GM12865 (cell line): ENCODE measurements at regions not wholly inside any gene's neighbourhood (a gene's known extent, or its start where the extent isn't known, plus 50 kb on each side); places are given as distances from the start of the nearest gene placed in this dataset.

ENCODE experiments used
- DNase-seq: peaks from one replicate; pipeline ENCODE4 v3.0.0; 2010; ENCODE audit warnings: low read depth
- H3K4me3 ChIP-seq: 2 replicates; pipeline ENCODE4 v1.5.1; 2011; ENCODE audit warnings: mild to moderate bottlenecking, low read depth, low read length, control low read depth
- TF ChIP-seq, protein P1 (sequence below): IDR thresholded peaks from 2 replicates; pipeline ENCODE4 v1.5.1; 2011; ENCODE audit warnings: low read length, control low read depth, low read depth, inconsistent platforms; ENCODE audit not compliant: insufficient read depth; ENCODE audit errors: missing control alignments

DNA sequence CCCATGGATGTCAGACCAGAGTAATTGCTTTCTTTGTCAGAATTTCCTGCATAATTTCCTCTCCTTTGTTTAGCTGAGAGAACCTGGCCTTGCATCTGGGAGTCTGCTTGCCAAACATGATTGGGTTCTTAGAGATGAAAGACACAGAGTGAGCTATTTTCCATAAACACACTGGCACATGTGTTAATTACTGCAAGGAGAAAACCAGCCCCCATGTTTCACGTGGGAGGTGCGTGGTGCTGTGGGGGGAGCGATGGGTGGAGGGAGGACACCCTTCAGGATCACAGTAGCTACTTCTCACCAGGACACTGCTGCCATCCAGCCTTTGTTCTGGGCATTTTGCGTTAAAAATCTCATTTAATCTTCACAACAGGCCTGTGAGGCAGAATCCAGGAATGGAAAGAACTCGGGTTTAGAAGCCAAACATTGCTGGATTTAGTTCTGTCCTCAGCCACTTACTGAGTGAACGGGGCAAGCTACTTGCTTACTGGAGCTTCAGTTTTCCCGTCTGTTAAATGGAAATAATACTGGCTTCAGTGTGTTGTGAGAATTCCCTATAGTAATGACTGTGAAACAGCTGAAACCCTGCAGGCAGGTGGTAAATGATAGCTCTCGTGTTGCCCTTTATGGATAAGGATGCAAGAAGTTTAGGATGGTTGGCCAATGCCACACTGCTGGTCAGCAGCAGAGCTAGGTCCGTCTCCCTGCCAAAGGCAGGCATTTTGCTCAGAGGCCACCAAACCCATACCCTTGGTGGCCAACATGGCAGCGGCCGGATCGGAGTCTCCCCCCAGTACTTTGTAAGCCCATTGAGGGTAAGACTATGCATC, 100.1 kb upstream of the ASAP2 start:
- DNase-seq, result no peak
- no peak overlapping the region for H3K4me3 ChIP-seq
- TF ChIP-seq, protein P1, sequence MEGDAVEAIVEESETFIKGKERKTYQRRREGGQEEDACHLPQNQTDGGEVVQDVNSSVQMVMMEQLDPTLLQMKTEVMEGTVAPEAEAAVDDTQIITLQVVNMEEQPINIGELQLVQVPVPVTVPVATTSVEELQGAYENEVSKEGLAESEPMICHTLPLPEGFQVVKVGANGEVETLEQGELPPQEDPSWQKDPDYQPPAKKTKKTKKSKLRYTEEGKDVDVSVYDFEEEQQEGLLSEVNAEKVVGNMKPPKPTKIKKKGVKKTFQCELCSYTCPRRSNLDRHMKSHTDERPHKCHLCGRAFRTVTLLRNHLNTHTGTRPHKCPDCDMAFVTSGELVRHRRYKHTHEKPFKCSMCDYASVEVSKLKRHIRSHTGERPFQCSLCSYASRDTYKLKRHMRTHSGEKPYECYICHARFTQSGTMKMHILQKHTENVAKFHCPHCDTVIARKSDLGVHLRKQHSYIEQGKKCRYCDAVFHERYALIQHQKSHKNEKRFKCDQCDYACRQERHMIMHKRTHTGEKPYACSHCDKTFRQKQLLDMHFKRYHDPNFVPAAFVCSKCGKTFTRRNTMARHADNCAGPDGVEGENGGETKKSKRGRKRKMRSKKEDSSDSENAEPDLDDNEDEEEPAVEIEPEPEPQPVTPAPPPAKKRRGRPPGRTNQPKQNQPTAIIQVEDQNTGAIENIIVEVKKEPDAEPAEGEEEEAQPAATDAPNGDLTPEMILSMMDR, result no peak

DNA sequence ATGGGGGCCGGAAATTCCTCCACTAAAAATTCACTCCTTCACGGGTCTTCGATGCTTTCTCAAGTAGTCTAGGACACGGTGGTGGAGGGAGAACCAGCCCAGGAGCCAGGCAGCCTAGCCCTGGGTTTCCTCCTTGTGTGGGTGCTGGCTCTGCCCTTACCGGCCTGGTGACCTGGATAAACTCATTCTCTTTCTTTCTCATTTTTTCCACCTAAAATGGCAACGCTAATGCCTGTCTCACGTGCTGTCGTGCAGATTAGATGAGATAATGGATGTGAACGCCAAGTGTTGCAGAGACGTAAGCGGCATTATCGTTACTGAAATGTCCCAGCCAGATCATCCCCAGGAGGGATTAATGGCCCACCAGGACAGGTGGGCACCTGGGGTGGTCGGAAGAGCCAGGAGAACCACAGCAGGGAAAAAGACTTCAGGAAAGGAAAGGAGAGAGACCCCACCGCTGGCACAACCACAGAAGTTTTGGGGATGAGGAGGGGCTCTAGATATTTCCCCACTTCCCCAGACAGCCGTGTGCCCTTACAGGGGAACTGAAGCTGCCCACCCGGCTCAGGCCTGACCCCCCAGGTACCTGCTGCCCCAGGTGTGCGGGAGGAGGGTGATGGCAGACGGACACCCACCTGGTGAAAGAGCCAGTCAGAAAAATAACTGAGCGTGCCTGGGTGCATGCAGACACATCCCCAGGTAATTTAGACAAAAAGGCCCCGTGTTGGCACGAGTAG, 100.8 kb upstream of the ASAP2 start:
- no peak overlapping the region for H3K4me3 ChIP-seq
- TF ChIP-seq, protein P1, result no peak
- no peak for DNase-seq

DNA sequence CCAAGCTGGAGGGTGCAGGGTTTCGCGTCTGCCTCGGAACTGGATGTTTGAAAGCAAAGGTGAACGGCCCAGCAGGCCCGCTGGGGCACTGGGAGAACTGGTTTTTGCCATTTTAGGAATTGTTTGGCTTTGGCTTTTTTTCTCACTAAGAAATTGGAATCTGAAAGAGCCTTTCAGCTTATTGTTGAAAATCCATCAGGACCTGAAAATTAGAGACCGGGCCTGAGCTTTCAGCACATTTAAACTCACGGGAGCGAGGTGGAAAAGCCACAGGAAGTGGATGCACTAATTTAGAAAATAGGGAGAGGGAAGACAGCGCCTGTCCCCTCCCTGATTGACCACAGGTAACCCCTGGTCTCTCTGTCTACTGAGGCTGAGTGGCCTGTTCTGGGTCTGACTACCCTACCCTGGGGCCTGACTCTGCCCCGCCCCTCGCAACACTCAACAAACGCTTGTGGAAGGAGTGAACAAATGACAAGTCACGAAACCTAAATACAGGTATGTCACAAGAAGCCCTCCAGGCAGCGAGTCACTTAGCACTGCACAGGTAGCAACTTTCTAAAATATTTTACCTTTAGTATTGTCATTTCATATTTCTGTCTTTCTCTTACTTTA, 100.3 kb upstream of the MBOAT2 start:
- TF ChIP-seq, protein P1, result no peak
- H3K4me3 ChIP-seq, result no peak overlapping the region
- DNase-seq, result no peak

DNA sequence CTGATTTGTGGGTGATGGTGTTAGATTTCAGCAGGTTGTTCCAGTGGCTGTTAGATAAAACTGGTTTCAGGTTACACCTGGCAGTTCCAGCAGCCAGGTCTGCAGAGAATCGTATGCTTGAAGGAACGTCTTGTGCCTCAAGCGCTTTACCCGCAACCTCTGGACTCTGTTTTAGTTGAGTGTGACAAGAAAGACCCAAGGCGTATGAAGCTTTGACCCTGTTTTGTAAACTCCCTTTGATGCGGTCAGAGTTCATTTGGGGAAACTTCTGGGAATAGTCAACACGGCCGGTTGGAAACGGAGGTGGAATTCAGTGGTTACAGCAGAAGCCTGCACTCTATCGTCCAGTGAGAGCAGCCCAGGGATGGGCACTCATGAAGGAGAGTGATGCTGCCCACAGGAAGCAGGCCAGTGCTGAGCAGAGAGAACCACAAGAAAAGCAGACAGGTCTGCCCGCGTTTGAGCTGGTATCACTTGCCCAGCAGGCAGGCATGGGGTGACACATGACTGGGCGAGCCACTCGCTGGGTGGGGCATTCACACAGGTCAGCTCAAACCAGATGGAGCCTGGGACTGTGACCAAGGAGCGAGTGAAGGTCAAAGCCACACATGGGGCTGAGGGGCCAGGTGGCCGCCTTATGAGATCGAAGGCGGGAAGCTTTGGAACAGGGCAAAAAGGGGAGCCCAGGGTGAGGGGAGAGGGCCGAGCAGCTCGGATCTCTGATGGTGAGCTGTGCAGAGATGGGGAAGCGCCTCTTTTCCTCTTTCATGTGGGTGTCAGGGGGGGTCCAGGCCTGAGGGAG, 99.6 kb upstream of the MBOAT2 start:
- no peak for DNase-seq
- TF ChIP-seq, protein P1, result no peak

DNA sequence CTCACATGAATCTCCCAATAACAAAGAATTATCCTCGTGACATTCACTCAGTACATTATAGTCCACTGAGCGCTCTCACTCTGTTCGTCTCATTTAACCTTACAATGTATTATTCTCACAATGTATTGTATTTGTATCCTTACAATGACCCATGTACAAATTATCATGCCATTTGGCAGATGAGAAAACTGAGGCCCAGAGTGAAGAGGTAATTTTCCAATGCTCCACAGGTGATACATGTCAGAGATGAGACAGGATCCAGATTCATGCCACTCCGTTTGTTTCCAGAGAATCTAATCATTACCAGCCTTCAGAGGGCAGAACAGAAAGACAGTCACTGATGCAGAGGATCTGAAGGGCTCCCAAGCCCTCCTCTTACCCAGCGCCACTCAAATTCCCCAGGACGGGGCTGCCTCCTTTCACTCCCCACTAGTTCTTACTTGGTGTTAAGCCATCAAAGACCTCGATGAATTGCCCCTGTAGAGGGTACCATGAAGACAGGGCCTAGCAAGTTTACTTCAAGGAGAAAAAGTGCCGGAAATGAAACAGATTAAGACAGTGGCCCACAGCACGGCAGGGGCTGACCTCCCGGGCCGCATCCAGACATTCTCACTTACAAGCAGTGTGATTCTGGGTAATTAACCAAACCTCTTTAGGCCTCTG, 98.4 kb upstream of the MBOAT2 start:
- no peak for DNase-seq
- TF ChIP-seq, protein P1, result no peak
- no peak overlapping the region for H3K4me3 ChIP-seq

More for the DNA sequence above, 99.6 kb upstream of the MBOAT2 start:
- no peak overlapping the region for H3K4me3 ChIP-seq
